SK-N-SH (cell line): ENCODE measurements at regions not wholly inside any gene's neighbourhood (a gene's known extent, or its start where the extent isn't known, plus 50 kb on each side); places are given as distances from the start of the nearest gene placed in this dataset.

Source experiments
- CTCF ChIA-PET: fragments of 300-600, 350-600 bp; formaldehyde crosslinking; extraction: SDS; loops from one replicate; lab custom pipeline; 2021; lab: Yijun Ruan, JAX
- POLR2A ChIA-PET: fragments of 350-600 bp; sonication (Branson Sonifier 250); formaldehyde crosslinking; extraction: SDS; loops from one replicate; lab custom pipeline; 2020; ENCODE audit warnings: antibody characterized with exemption, inconsistent platforms; lab: Yijun Ruan, JAX
- DNase-seq: peaks from one replicate; pipeline ENCODE4 v3.0.0; 2012
- H2AFZ ChIP-seq: fragments of 200-600 bp; sonication (generic); 2 replicates; pipeline ENCODE4 v1.8.1; 2016; ENCODE audit warnings: antibody characterized with exemption, mild to moderate bottlenecking, low read depth
- H3F3A ChIP-seq: fragments of 200-600 bp; sonication (generic); replicated peaks from 2 replicates; pipeline ENCODE3; 2016; ENCODE audit warnings: antibody characterized with exemption, mild to moderate bottlenecking; ENCODE audit not compliant: insufficient read depth
- H3K27ac ChIP-seq, 2 experiments: fragments of 200-500 bp in 1 of 2; fragments of 200-600 bp in 1 of 2; sonication (Bioruptor generic) in 1 of 2; sonication (generic), shearing (Covaris generic) in 1 of 2; 2 replicates each; pipeline versions ENCODE4 v1.5.1 to v1.6.1; 2014 to 2016; ENCODE audit warnings: low read depth in 2 of 2, inconsistent platforms in 1 of 2, low read length in 1 of 2, mild to moderate bottlenecking in 1 of 2, mixed read lengths in 1 of 2
- H3K27me3 ChIP-seq: fragments of 200-600 bp; sonication (generic), shearing (Covaris generic); 2 replicates; pipeline ENCODE4 v1.6.1; 2016; ENCODE audit warnings: mixed run types; ENCODE audit not compliant: insufficient read depth
- H3K36me3 ChIP-seq, 2 experiments: fragments of 200-500 bp in 1 of 2; fragments of 200-600 bp in 1 of 2; sonication (Bioruptor generic) in 1 of 2; sonication (generic) in 1 of 2; replicated peaks in 1 of 2; 2 replicates each; pipeline versions ENCODE3 to v1.5.1; 2014 to 2016; ENCODE audit warnings: low read length in 1 of 2, mild to moderate bottlenecking in 1 of 2; ENCODE audit not compliant: insufficient read depth in 2 of 2, control insufficient read depth in 1 of 2
- H3K4me1 ChIP-seq, 2 experiments: fragments of 200-500 bp in 1 of 2; fragments of 200-600 bp in 1 of 2; sonication (Bioruptor generic) in 1 of 2; sonication (generic), shearing (Covaris generic) in 1 of 2; 2 replicates each; pipeline versions ENCODE4 v1.5.1 to v1.6.1; 2014 to 2016; ENCODE audit warnings: low read depth in 1 of 2, low read length in 1 of 2, mixed run types in 1 of 2; ENCODE audit not compliant: insufficient read depth in 2 of 2, control insufficient read depth in 1 of 2
- H3K4me2 ChIP-seq: fragments of 200-600 bp; sonication (generic), shearing (Covaris generic); 2 replicates; pipeline ENCODE4 v1.6.1; 2017; ENCODE audit warnings: mixed run types
- H3K4me3 ChIP-seq, 2 experiments: fragments of 200-500 bp in 1 of 2; fragments of 200-600 bp in 1 of 2; sonication (Bioruptor generic) in 1 of 2; sonication (generic), shearing (Covaris generic) in 1 of 2; 2 replicates each; pipeline versions ENCODE4 v1.5.1 to v1.8.1; 2014 to 2016; ENCODE audit warnings: low read depth in 2 of 2, inconsistent platforms in 1 of 2, low read length in 1 of 2, mild to moderate bottlenecking in 1 of 2, mixed read lengths in 1 of 2, moderate library complexity in 1 of 2
- H3K79me2 ChIP-seq: fragments of 200-600 bp; sonication (generic); 2 replicates; pipeline ENCODE4 v1.8.1; 2017; ENCODE audit warnings: mild to moderate bottlenecking; ENCODE audit not compliant: insufficient read depth
- H3K9ac ChIP-seq: fragments of 200-600 bp; sonication (generic); 2 replicates; pipeline ENCODE4 v1.6.1; 2017; ENCODE audit warnings: mixed run types
- H3K9me2 ChIP-seq: fragments of 200-600 bp; sonication (generic); 2 replicates; pipeline ENCODE4 v1.6.1; 2017; ENCODE audit warnings: mixed run types
- H3K9me3 ChIP-seq: fragments of 200-600 bp; sonication (generic); 2 replicates; pipeline ENCODE4 v1.6.1; 2017; ENCODE audit warnings: mixed run types, mild to moderate bottlenecking, moderate library complexity
- H4K20me1 ChIP-seq: fragments of 200-600 bp; sonication (generic); 2 replicates; pipeline ENCODE4 v1.6.1; 2017; ENCODE audit warnings: mild to moderate bottlenecking, mixed run types; ENCODE audit not compliant: insufficient read depth
- CTCF ChIP-seq: fragments of 200-600 bp; sonication (generic); IDR thresholded peaks from 2 replicates; pipeline ENCODE4 v1.6.1; 2017; ENCODE audit warnings: antibody characterized with exemption, mild to moderate bottlenecking, moderate library complexity
- ELF1 ChIP-seq: IDR thresholded peaks from 2 replicates; pipeline ENCODE4 v1.4.0; 2012
- EP300 ChIP-seq, 2 experiments: IDR thresholded peaks; 2 replicates each; pipeline versions ENCODE4 v1.4.0 to v1.6.1; 2012; ENCODE audit warnings: borderline replicate concordance in 1 of 2, low read depth in 1 of 2, low read length in 1 of 2
- EZH2phosphoT487 ChIP-seq: fragments of 200-600 bp; sonication (generic); IDR thresholded peaks from 2 replicates; pipeline ENCODE4 v1.6.1; 2017; ENCODE audit warnings: low read depth, mixed run types, mild to moderate bottlenecking, antibody characterized with exemption, moderate library complexity, borderline replicate concordance
- FOXM1 ChIP-seq: IDR thresholded peaks from 2 replicates; pipeline ENCODE4 v1.4.0; 2012; ENCODE audit warnings: low read depth, mild to moderate bottlenecking
- GABPA ChIP-seq: IDR thresholded peaks from 2 replicates; pipeline ENCODE4 v1.4.0; 2012; ENCODE audit warnings: low read depth, mild to moderate bottlenecking
- GATA2 ChIP-seq: sonication (generic); formaldehyde crosslinking; IDR thresholded peaks from 2 replicates; pipeline ENCODE4 v1.5.0; 2020; ENCODE audit warnings: mild to moderate bottlenecking, missing genetic modification reagents
- IRF3 ChIP-seq: fragments of 150-350 bp; IDR thresholded peaks from 2 replicates; pipeline ENCODE4 v1.6.1; 2016; ENCODE audit warnings: mild to moderate bottlenecking, low read depth, low read length
- JUND ChIP-seq: IDR thresholded peaks from 2 replicates; pipeline ENCODE4 v1.4.0; 2012
- MXI1 ChIP-seq: IDR thresholded peaks from 2 replicates; pipeline ENCODE4 v1.6.1; 2012; ENCODE audit warnings: mild to moderate bottlenecking, low read depth, low read length, improper control_type of control experiment
- NFIC ChIP-seq: IDR thresholded peaks from 2 replicates; pipeline ENCODE4 v1.4.0; 2012; ENCODE audit warnings: borderline replicate concordance
- NRF1 ChIP-seq: IDR thresholded peaks from 2 replicates; pipeline ENCODE4 v1.6.1; 2012; ENCODE audit warnings: low read depth, mild to moderate bottlenecking, low read length
- PBX3 ChIP-seq: IDR thresholded peaks from 2 replicates; pipeline ENCODE4; 2012
- POLR2AphosphoS5 ChIP-seq: IDR thresholded peaks from 2 replicates; pipeline ENCODE4 v1.6.1; 2012; ENCODE audit warnings: low read depth, low read length
- RCOR1 ChIP-seq: fragments of 150-350 bp; IDR thresholded peaks from 2 replicates; pipeline ENCODE4 v1.6.1; 2017; ENCODE audit warnings: antibody characterized with exemption, low read length
- SIN3A ChIP-seq: IDR thresholded peaks from 2 replicates; pipeline ENCODE4 v1.6.1; 2012; ENCODE audit warnings: low read depth, mild to moderate bottlenecking, low read length, moderate library complexity, borderline replicate concordance
- TAF1 ChIP-seq: IDR thresholded peaks from 2 replicates; pipeline ENCODE4 v1.6.1; 2012; ENCODE audit warnings: low read depth, mild to moderate bottlenecking, low read length, moderate library complexity, borderline replicate concordance
- TCF12 ChIP-seq: IDR thresholded peaks from 2 replicates; pipeline ENCODE4 v1.4.0; 2012
- TEAD4 ChIP-seq: IDR thresholded peaks from 2 replicates; pipeline ENCODE4 v1.4.0; 2012; ENCODE audit warnings: mild to moderate bottlenecking, borderline replicate concordance; ENCODE audit not compliant: insufficient read depth
- YY1 ChIP-seq: IDR thresholded peaks from 2 replicates; pipeline ENCODE4 v1.4.0; 2012; ENCODE audit warnings: low read depth, mild to moderate bottlenecking
- ZBTB33 ChIP-seq: IDR thresholded peaks from 2 replicates; pipeline ENCODE4 v1.4.0; 2012; ENCODE audit warnings: low read depth, borderline replicate concordance
- WGBS: methylation state at CpG from one replicate; pipeline ENCODE4 v1.1.6; 2017; ENCODE audit warnings: low lambda C conversion rate; 5-methylcytosine and 5-hydroxymethylcytosine counted together

GRCh38 chr5:57349214-57349613 is 133.4 kb downstream of the ACTBL2 start:
- POLR2A ChIA-PET: no interaction called here
- H3K9ac ChIP-seq: no peak overlapping the region

GRCh38 chr5:57348376-57349140 is 134.1 kb downstream of the ACTBL2 start:
- peaks cover 0 to 9% of the 10 kb centered on the region in 2 experiments; a peak in 2 of 4 replicates for H3K4me1 ChIP-seq
- H3K9me2 ChIP-seq: no peaks in the 10 kb centered on the region
- no peak overlapping the region for H3K9ac ChIP-seq
- no peaks in the 10 kb centered on the region for H3K36me3 ChIP-seq
- ChIA-PET POLR2A (no interaction called here), CTCF (interaction anchor here (1.1 to 2.1 kb wide), 4 partner anchors 10 to 1112 kb away, joined by 5 to 6 read pairs (median 6); no protein-coding TSS in a partner anchor)
- no peak overlapping the region for H2AFZ ChIP-seq
- DNase-seq: no peak
- 69% methylated on average over 7 of the region's 7 CpGs for WGBS
- no peaks in the 10 kb centered on the region for H3K79me2 ChIP-seq
- H3F3A ChIP-seq: no peaks in the 10 kb centered on the region
- no peaks in the 10 kb centered on the region for H3K27me3 ChIP-seq
- H3K4me3 ChIP-seq: no peak overlapping the region
- no peak overlapping the region for H3K27ac ChIP-seq
- no peaks in the 10 kb centered on the region for H4K20me1 ChIP-seq
- no peaks in the 10 kb centered on the region for H3K9me3 ChIP-seq
- H3K4me2 ChIP-seq: no peak overlapping the region
- TF ChIP-seq FOXM1: no peak
- no peak for TF ChIP-seq ELF1
- no peak for TF ChIP-seq POLR2AphosphoS5
- no peak for TF ChIP-seq TCF12
- no peak for TF ChIP-seq TEAD4
- TF ChIP-seq JUND: no peak
- TF ChIP-seq ZBTB33: no peak
- no peak for TF ChIP-seq CTCF
- no peak for TF ChIP-seq YY1
- no peak for TF ChIP-seq EZH2phosphoT487
- TF ChIP-seq GATA2 (CRISPR knock-in tag): no peak
- no peak for TF ChIP-seq SIN3A
- TF ChIP-seq IRF3: no peak
- no peak for TF ChIP-seq TAF1
- TF ChIP-seq RCOR1: no peak
- TF ChIP-seq GABPA: no peak
- no peak for TF ChIP-seq NRF1

More at GRCh38 chr5:57349214-57349613, 133.4 kb downstream of the ACTBL2 start:
- DNase-seq: no peak
- H3K4me3 ChIP-seq: no peak overlapping the region
- no peak overlapping the region; a peak in 1 of 4 replicates for H3K27ac ChIP-seq
- no peak overlapping the region for H3K4me2 ChIP-seq
- H3K9me3 ChIP-seq: no peaks in the 10 kb centered on the region
- no peaks in the 10 kb centered on the region for H3K79me2 ChIP-seq
- H4K20me1 ChIP-seq: no peaks in the 10 kb centered on the region
- H3K36me3 ChIP-seq: no peaks in the 10 kb centered on the region
- CTCF ChIA-PET: interaction anchor here (1.1 to 2.1 kb wide), 3 partner anchors 51 to 1112 kb away, joined by 5 to 6 read pairs (median 5); no protein-coding TSS in a partner anchor
- H3K27me3 ChIP-seq: no peaks in the 10 kb centered on the region
- TF ChIP-seq NFIC (peak; percentile 42), MXI1 (no peak), ELF1 (no peak), RCOR1 (0 out of 2 replicates have a peak, but pooled peaks have one; percentile 22), GATA2 (CRISPR knock-in tag) (peak; percentile 73), PBX3 (peak; percentile 55), EP300 (IDR thresholded peaks at IDR 0.05; ENCODE audit: borderline replicate concordance in 1 of 2, low read depth in 1 of 2, low read length in 1 of 2) (peak in 1 of 2 experiments; percentile 55; a peak in 1 of 4 replicates), TCF12 (peak; percentile 52; the same call in 1 of the 2 replicates)
- no peaks in the 10 kb centered on the region for H3F3A ChIP-seq
- no peak overlapping the region for H2AFZ ChIP-seq
- peaks cover 0 to 9% of the 10 kb centered on the region in 2 experiments; a peak in 2 of 4 replicates for H3K4me1 ChIP-seq
- no peaks in the 10 kb centered on the region for H3K9me2 ChIP-seq
- 65% methylated on average over 1 of the region's 1 CpG for WGBS
